Left renal cortex interstitium (tissue), 4 donors: ENCODE measurements at regions not wholly inside any gene's neighbourhood (a gene's known extent, or its start where the extent isn't known, plus 50 kb on each side); places are given as distances from the start of the nearest gene placed in this dataset.
"Not testable (repeated sequence)": the region's sequence is repeated elsewhere in the genome, so short reads cannot be mapped to it uniquely, and the experiment has no call there.

Source experiments
- DNase-seq, 4 donors: peaks; one replicate each; pipeline ENCODE4 v3.0.0-alpha.2; 2013; ENCODE audit warnings: low read depth in 4 of 4, low spot score in 2 of 4, missing footprints in 1 of 4

DNA sequence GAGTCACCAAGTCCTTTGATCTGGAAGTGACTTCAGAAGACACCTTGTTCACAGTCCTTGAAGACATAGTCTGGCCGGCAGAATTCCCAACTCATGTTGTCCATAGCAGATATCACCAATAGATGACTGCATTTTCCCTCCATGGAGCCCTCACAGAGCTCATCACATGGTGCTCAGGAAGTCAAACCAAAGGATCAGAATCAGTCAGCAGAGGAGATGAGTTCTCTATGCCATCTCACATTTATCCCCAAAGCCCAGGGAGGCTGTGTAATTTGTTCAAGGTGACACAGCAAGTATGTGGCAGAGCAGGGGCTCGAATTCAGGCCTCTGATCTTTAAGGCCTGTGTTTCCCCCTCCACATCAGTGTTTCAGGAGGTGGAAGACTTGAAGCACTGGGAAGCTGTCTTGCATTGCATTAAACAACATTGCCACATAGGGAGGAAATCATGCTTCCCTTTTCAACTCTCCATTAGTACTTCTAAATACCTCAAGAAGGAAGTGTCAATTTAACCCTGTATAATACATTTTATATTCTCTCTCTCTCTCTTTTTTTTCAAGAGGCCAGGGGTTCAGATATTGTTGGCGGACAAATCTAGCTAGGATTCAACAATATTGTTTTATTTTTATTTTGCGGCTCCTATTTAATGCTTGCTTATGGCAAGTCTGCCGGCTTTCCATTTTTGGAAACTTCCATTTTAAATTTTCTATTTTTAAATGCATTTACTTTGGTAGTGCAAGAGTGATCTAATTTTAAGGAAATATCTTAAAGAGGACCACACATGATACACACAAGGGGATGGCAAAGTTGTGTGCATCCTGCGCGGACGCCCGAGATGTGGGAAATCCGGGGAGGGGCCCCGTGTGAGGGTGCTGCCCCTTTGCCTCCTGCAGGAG lies 61.9 kb downstream of the NPIPB5 start:
- not testable (repeated sequence) for DNase-seq

DNA sequence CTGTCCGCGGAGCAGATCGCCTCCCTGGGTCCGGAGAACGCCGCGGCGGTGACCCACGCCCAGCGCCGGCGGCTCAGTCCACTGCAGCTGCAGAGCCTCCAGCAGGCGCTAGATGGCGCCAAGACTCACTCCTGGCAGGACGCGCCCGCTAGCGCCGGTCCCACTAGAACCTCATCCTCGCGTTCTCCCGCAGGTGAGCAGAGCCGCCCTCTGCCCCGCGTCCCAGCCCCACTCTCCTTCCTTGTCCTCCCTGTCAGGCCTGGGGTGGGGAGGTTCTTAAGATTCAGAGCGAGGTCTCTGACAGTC lies 62.5 kb downstream of the NPIPB5 start:
- not testable (repeated sequence) for DNase-seq

DNA sequence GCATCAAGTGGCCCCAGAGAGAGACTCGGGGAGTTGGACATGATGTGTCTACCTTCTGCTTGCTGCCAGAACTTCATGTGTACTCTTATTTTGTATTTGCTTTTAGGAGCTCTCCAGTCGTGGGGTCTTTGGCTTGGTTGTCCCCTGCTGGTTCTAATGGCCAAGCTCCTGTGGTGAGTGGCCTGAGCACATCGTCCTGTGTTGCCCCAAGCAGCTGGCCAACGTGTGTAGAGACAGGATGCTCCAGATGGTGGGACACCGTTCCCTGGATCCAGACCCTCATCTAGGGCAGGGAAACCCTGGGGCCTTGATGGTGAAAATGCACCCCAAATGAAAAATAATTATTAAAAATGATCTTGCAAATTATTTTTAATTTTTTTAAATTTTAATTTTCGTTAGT lies 65.8 kb downstream of the NPIPB5 start:
- DNase-seq = not testable (repeated sequence)

DNA sequence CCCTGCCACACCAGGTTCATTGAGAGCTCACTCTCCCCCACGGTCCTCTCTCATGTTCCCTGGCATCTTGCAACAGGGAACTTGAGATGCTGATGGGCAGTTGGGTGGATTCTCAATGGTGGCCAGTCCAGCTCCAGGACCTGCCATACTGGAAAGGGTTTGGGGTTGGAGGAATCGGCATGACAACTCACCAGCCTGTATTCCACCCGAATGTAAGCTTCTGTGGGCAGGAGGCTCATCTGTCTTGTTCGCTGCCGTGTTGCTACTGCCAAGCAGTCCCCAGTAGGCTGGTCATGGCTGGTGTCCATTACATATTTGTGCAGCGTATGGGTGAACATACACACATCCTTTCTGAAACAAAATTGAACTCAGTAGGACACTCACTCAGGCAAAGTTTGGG lies 72.5 kb downstream of the NPIPB5 start:
- DNase-seq = not testable (repeated sequence)

DNA sequence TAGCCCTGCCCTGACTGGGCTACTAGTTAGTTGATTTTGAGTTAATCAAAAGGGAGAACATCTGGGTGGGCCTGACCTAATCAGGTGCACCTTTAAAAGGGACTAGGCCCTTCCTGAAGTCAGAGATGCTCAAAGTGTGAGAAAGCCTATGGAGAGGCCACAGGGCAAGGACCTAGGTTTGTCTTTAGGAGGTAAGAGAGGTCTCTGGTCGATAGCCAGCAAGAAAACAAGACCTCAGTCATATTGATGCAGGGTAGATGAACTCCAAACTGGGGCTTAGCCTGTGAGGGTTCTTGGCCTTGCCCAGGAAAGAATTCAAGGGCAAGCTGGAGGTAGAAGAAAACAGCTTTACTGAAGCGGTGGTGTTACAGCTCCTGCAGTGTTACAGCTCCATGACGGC lies 73.8 kb downstream of the NPIPB5 start:
- not testable (repeated sequence) for DNase-seq

DNA sequence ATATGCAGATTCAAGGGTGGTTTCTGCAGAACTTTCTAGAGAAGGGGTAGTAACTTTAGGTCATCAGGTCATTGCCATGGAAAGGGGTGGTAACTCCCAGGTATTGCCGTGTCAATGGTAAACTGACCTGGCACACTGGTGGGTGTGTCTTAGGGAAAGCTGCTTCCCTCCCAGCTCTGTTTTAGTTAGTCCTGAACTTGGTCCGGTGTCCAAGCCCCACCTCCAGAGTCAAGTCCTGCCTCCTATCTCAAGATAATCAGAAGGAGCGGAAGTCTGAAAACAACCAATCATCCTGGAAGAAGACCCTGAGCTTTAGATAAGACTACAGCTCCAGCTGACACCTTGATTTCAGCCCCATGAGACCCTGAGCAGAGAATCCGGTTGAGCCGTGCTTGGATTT lies 74.2 kb downstream of the NPIPB5 start:
- not testable (repeated sequence) for DNase-seq

GRCh38 chr16:22585431-22585830 lies 74.7 kb downstream of the NPIPB5 start:
- DNase-seq = not testable (repeated sequence)

DNA sequence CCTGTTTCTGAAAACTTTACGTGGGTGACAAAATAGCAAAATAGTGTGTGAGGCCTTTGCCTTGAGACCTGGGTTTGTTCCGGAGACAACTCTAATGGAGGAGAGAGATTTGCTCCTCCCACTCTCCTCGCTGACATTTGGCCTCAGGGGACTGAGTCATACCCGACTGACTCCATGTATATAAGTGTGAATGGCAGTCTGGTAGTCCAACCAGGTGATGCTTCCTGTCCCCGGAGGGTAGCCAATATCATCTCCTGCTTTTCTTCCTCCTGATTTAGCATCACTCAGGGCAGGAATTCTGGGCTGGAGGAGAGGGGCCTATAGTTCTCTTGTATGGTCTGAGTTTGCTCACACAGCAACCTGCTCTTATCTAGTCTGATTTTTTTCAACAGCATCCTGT lies 76.0 kb downstream of the NPIPB5 start:
- not testable (repeated sequence) for DNase-seq

- DNase-seq = not testable (repeated sequence)
Measured at GRCh38 chr16:22589757-22590156, 79.1 kb downstream of the NPIPB5 start.

GRCh38 chr16:22596445-22597045 lies 85.9 kb downstream of the NPIPB5 start:
- not testable (repeated sequence) for DNase-seq

DNA sequence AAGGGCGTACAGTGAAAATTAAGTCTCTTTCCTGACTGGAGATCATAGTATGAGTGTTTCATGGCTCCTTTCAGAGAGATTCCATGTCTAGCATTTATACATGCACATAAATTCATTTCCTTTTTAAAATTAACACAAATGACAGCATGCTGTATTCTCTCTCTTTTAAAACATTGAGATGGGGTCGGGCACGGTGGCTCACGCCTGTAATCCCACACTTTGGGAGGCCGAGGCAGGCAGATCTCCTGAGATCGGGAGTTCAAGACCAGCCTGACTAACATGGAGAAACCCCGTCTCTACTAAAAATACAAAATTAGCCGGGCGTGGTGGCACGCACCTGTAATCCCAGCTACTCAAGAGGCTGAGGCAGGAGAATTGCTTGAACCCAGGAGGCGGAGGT lies 93.1 kb downstream of the NPIPB5 start:
- DNase-seq = not testable (repeated sequence)

GRCh38 chr16:22606619-22607018 lies 95.9 kb downstream of the NPIPB5 start:
- not testable (repeated sequence) for DNase-seq

DNA sequence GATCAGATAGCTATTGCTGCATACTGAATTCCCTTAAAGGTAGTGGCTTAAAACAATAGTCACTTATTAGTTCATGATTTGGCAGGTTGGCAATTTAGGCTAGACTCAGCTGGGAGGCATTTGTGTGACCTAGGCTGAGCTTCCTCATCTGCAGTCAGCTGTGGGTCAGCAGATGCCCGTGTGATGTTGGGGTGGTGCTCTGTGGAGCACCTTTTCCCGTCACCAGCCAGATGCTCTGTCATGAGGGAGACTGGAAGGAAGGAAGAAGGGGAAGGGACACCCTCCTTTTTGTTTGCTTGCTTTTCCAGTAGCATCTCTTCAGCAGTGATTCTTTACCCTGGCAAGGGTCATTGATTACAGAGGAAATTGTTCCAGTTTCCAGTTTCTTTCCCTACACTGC lies 99.1 kb downstream of the NPIPB5 start:
- not testable (repeated sequence) for DNase-seq

DNA sequence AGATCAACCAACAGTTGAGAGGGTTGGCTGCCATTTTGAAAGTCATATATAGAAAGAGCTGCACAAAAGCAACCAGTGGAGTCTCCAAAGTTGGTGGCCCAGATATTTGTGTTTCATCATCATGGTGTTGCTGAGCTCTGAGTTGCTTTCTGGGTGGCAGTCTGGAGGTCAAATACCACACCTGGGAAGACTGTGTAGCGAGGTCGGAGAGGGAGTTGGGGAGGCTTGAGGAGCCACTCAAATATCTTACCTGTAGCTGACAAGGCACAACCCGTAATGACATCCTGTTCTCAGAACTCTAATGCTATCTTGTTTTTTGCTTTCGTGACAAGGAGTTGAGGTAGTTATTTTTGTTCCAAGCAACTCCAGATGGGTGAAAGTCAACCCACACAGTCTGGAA lies 100.4 kb downstream of the NPIPB5 start:
- DNase-seq = not testable (repeated sequence)

- no peak for DNase-seq
Measured at GRCh38 chr16:22614271-22614947, 103.7 kb downstream of the NPIPB5 start.

DNA sequence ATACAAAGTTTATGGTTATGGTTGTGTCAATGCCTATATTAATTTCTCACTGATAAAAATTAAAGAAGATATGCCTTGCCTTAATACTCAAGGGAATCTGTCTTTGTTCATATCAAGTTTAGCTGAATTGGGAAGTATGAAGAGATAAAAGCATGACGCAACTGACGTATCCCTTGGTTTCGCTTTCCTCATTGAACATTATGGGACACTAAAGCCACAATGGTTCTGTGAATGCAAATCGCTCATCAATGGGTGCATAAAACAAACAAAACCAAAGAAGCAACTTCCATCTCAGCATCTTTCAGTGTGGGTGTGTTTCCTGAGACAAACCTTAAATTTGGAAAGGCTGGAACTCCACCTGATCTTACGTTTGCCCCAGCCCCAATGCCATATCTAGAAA lies 108.2 kb downstream of the NPIPB5 start:
- no peak for DNase-seq

DNA sequence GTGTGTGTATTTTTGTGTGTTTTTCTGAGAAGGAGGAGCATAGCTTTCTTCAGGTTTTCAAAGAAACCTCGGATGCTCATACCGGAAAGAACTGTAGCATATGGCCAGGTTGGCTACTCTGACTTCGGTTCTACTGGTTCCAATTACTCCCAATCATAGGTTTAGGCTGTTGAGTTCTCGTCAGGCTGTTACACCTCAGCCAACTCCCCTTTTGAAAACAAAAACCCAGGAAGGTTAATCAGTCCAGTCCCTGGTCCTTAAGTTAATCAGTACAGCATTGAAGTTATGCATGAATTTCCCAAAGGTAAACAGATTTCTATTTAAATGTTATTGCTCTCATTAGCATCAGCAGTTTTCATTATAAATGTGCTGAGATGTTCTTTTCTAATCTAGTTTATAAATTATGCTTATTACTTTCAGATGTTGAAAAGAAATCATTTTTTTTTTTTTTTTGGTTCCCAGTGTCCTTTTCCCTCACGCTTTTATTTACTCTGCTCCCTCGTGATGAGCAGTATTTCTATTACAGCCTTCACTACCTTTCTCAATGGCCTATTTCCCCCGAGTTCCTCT lies 111.0 kb downstream of the NPIPB5 start:
- no peak for DNase-seq

- no peak for DNase-seq
Measured at GRCh38 chr16:22622703-22623102, 112.0 kb downstream of the NPIPB5 start.

DNA sequence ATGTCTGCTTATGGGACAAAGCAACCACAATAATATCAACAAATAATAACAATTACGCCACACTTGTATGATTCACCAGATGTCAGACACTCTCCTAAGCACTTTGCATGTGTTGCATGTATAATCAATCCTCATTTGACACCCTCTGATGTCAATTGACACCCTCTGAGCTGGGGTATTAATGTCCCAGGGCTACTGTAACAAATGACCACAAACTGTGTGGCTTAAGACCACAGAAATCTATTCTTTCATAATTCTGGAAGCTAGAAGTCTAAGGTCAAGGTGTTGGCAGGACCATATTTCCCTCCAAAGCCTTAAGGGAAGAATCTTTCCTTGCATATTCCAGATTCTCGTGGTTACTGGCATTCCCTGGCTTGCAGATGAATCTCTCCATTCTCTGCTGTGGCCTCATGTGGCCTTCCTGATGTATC lies 112.7 kb downstream of the NPIPB5 start:
- no peak for DNase-seq

DNA sequence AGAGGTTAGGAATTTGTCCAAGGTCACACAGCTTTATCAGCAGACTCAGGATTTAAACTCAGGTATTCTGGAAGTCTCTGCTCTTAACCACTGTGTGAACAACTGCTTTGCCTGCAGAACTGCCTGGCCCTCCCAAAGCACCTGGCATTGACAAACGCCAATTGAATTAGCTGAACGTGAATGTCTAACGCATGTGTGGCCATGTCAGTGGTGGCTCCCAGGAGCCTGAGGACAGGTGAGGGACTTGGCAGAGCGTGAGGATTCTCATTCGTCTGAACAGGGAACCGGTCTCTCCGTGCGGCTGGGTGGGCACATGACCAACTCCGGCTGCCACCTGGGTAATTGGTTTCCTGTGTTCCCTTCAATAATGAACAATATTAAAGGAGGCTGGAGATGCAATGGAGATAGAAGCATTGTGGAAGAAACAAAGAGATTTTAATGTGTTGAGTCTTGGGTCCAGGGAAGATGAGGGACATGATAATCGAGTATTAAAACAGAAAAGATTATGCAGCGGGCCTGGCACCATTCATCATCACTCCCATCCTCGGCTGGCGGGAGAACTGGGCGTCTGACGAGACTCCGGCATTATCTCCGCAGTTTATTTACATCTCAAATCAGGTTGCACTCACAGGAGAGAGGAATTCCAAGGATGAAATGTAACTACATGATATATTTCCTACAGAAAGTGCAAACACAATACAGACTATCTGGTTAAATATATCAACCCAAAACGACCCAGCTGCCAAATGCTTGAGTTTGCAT lies 113.5 kb downstream of the NPIPB5 start:
- no peak for DNase-seq
